Liver (tissue), 7 donors: ENCODE measurements at regions not wholly inside any gene's neighbourhood (a gene's known extent, or its start where the extent isn't known, plus 50 kb on each side); places are given as distances from the start of the nearest gene placed in this dataset.

Source experiments
- DNase-seq: peaks from one replicate; pipeline ENCODE4 v3.0.0-alpha.2; 2017; ENCODE audit warnings: low spot score
- H3K27ac ChIP-seq, 2 donors: one replicate each; pipeline ENCODE4 v1.7.0; 2013; ENCODE audit warnings: inconsistent platforms in 2 of 2, low read length in 2 of 2, control low read depth in 1 of 2, low read depth in 1 of 2, mild to moderate bottlenecking in 1 of 2
- H3K27me3 ChIP-seq, 4 donors: one replicate each; pipeline versions ENCODE4 v1.6.1 to v1.7.0; 2013; ENCODE audit warnings: low read length in 3 of 4, inconsistent platforms in 1 of 4, mild to moderate bottlenecking in 1 of 4, moderate library complexity in 1 of 4; ENCODE audit not compliant: control insufficient read depth in 4 of 4, insufficient read depth in 4 of 4
- H3K36me3 ChIP-seq, 4 donors: one replicate each; pipeline versions ENCODE4 v1.6.1 to v1.7.0; 2013; ENCODE audit warnings: low read length in 3 of 4, mild to moderate bottlenecking in 3 of 4, low read depth in 1 of 4, moderate library complexity in 1 of 4; ENCODE audit not compliant: control insufficient read depth in 4 of 4, insufficient read depth in 3 of 4
- H3K4me1 ChIP-seq, 4 donors: one replicate each; pipeline versions ENCODE4 v1.6.1 to v1.7.0; 2013; ENCODE audit warnings: low read length in 3 of 4, mild to moderate bottlenecking in 3 of 4, moderate library complexity in 1 of 4; ENCODE audit not compliant: control insufficient read depth in 4 of 4, insufficient read depth in 4 of 4
- H3K4me3 ChIP-seq, 3 donors: one replicate each; pipeline versions ENCODE4 v1.6.1 to v1.7.0; 2013; ENCODE audit warnings: low read length in 3 of 3, control low read depth in 1 of 3, low read depth in 1 of 3, mild to moderate bottlenecking in 1 of 3
- H3K9ac ChIP-seq, 2 donors: one replicate each; pipeline ENCODE4 v1.7.0; 2013; ENCODE audit warnings: low read length in 2 of 2, mild to moderate bottlenecking in 2 of 2, moderate library complexity in 2 of 2, control low read depth in 1 of 2, low read depth in 1 of 2
- H3K9me3 ChIP-seq, 4 donors: one replicate each; pipeline versions ENCODE4 v1.6.1 to v1.7.0; 2013; ENCODE audit warnings: low read length in 3 of 4; ENCODE audit not compliant: control insufficient read depth in 4 of 4
- ATF3 ChIP-seq: IDR thresholded peaks from 2 replicates; pipeline ENCODE4 v1.6.1; 2016; ENCODE audit warnings: antibody characterized with exemption
- EGR1 ChIP-seq, 2 donors: IDR thresholded peaks; 2 replicates each; pipeline ENCODE4 v1.6.1; 2016 to 2018; ENCODE audit warnings: antibody characterized with exemption in 2 of 2, low read depth in 2 of 2
- FOXA1 ChIP-seq: IDR thresholded peaks from 2 replicates; pipeline ENCODE4 v1.6.1; 2016; ENCODE audit warnings: antibody characterized with exemption
- FOXA2 ChIP-seq: IDR thresholded peaks from 2 replicates; pipeline ENCODE4 v1.6.1; 2016; ENCODE audit warnings: antibody characterized with exemption
- GABPA ChIP-seq, 2 donors: IDR thresholded peaks in 1 of 2; conservative IDR thresholded peaks in 1 of 2; 2 replicates each; pipeline ENCODE4 v1.6.1; 2016; ENCODE audit warnings: antibody characterized with exemption in 2 of 2, mild to moderate bottlenecking in 1 of 2, moderate library complexity in 1 of 2
- HNF4A ChIP-seq, 2 donors: conservative IDR thresholded peaks; 2 replicates each; pipeline ENCODE4 v1.6.1; 2016; ENCODE audit warnings: antibody characterized with exemption in 2 of 2, mild to moderate bottlenecking in 2 of 2
- HNF4G ChIP-seq: IDR thresholded peaks from 2 replicates; pipeline ENCODE4 v1.6.1; 2016; ENCODE audit warnings: antibody characterized with exemption
- JUND ChIP-seq, 2 donors: IDR thresholded peaks; 2 replicates each; pipeline ENCODE4 v1.6.1; 2016; ENCODE audit warnings: antibody characterized with exemption in 2 of 2
- NR2F2 ChIP-seq: IDR thresholded peaks from 2 replicates; pipeline ENCODE4 v1.6.1; 2016; ENCODE audit warnings: antibody characterized with exemption
- RAD21 ChIP-seq, 2 donors: IDR thresholded peaks; 2 replicates each; pipeline ENCODE4 v1.6.1; 2016; ENCODE audit warnings: antibody characterized with exemption in 2 of 2, mild to moderate bottlenecking in 2 of 2
- RXRA ChIP-seq, 2 donors: IDR thresholded peaks; 2 replicates each; pipeline ENCODE4 v1.6.1; 2017 to 2018; ENCODE audit warnings: antibody characterized with exemption in 2 of 2, mild to moderate bottlenecking in 1 of 2
- SP1 ChIP-seq: IDR thresholded peaks from 2 replicates; pipeline ENCODE4 v1.6.1; 2018; ENCODE audit warnings: antibody characterized with exemption, mild to moderate bottlenecking
- TAF1 ChIP-seq: conservative IDR thresholded peaks from 2 replicates; pipeline ENCODE4 v1.6.1; 2016; ENCODE audit warnings: antibody characterized with exemption, mild to moderate bottlenecking
- YY1 ChIP-seq: IDR thresholded peaks from 2 replicates; pipeline ENCODE4 v1.6.1; 2016; ENCODE audit warnings: antibody characterized with exemption, mild to moderate bottlenecking
- ZBTB33 ChIP-seq: IDR thresholded peaks from 2 replicates; pipeline ENCODE4 v1.6.1; 2016; ENCODE audit warnings: antibody characterized with exemption
- WGBS: extraction: QIAGEN DNeasy Blood & Tissue Kit; methylation state at CpG from one replicate; pipeline ENCODE4 v1.1.7; 2013; 5-methylcytosine and 5-hydroxymethylcytosine counted together
- TF ChIP-seq, protein P1 (sequence below): IDR thresholded peaks from 2 replicates; pipeline ENCODE4 v1.6.1; 2016; ENCODE audit warnings: antibody characterized with exemption, mild to moderate bottlenecking
- TF ChIP-seq, protein P2 (sequence below): IDR thresholded peaks from 2 replicates; pipeline ENCODE4 v1.6.1; 2016; ENCODE audit warnings: antibody characterized with exemption
- donor health status: healthy.
- donor health status: healthy.
- donor health status: healthy.
- donor health status: healthy.

DNA sequence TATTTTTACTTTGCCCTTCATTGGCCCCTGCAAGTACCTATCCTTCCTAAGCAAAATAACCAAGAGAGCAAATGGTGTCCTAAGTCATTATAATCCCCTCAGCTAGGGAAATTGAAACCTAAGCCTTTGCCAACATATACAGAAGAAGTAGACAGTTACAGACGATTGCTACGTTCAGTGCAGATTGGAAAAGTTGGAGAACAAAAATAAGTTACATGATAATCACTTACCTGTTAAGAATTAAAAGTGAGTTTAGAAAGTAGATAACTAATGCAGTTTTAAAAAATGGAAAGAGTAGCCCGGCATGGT is 244.8 kb downstream of the MPDZ start:
- Histone ChIP-seq H3K4me3 (peak overlapping the region in 2 of 3 donors; percentile 37 to 48), H3K4me1 (peaks cover 0 to 10% (median 8%) of the 10 kb centered on the region in 4 donors), H3K27me3 (no peaks in the 10 kb centered on the region), H3K36me3 (no peaks in the 10 kb centered on the region), H3K9me3 (no peaks in the 10 kb centered on the region), H3K27ac (no peak overlapping the region), H3K9ac (peak overlapping the region; percentile 41 to 42)
- DNase-seq, result no peak
- TF ChIP-seq ATF3 (no peak), ZBTB33 (no peak), HNF4G (no peak), GABPA (IDR thresholded peaks at IDR 0.05 in 1 of 2, conservative IDR thresholded peaks at IDR 0.05 in 1 of 2) (no peak), YY1 (no peak), FOXA2 (no peak), HNF4A (conservative IDR thresholded peaks at IDR 0.05) (no peak), RAD21 (IDR thresholded peaks at IDR 0.05) (no peak), TAF1 (no peak), SP1 (no peak), FOXA1 (no peak), JUND (IDR thresholded peaks at IDR 0.05) (no peak), EGR1 (IDR thresholded peaks at IDR 0.05; ENCODE audit: low read depth in 2 of 2) (no peak), RXRA (IDR thresholded peaks at IDR 0.05) (no peak), NR2F2 (no peak)
- TF ChIP-seq, protein P1, sequence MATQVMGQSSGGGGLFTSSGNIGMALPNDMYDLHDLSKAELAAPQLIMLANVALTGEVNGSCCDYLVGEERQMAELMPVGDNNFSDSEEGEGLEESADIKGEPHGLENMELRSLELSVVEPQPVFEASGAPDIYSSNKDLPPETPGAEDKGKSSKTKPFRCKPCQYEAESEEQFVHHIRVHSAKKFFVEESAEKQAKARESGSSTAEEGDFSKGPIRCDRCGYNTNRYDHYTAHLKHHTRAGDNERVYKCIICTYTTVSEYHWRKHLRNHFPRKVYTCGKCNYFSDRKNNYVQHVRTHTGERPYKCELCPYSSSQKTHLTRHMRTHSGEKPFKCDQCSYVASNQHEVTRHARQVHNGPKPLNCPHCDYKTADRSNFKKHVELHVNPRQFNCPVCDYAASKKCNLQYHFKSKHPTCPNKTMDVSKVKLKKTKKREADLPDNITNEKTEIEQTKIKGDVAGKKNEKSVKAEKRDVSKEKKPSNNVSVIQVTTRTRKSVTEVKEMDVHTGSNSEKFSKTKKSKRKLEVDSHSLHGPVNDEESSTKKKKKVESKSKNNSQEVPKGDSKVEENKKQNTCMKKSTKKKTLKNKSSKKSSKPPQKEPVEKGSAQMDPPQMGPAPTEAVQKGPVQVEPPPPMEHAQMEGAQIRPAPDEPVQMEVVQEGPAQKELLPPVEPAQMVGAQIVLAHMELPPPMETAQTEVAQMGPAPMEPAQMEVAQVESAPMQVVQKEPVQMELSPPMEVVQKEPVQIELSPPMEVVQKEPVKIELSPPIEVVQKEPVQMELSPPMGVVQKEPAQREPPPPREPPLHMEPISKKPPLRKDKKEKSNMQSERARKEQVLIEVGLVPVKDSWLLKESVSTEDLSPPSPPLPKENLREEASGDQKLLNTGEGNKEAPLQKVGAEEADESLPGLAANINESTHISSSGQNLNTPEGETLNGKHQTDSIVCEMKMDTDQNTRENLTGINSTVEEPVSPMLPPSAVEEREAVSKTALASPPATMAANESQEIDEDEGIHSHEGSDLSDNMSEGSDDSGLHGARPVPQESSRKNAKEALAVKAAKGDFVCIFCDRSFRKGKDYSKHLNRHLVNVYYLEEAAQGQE, result no peak
- TF ChIP-seq, protein P2, sequence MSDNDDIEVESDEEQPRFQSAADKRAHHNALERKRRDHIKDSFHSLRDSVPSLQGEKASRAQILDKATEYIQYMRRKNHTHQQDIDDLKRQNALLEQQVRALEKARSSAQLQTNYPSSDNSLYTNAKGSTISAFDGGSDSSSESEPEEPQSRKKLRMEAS, result no peak
- 38% methylated on average over 3 of the region's 3 CpGs for WGBS

DNA sequence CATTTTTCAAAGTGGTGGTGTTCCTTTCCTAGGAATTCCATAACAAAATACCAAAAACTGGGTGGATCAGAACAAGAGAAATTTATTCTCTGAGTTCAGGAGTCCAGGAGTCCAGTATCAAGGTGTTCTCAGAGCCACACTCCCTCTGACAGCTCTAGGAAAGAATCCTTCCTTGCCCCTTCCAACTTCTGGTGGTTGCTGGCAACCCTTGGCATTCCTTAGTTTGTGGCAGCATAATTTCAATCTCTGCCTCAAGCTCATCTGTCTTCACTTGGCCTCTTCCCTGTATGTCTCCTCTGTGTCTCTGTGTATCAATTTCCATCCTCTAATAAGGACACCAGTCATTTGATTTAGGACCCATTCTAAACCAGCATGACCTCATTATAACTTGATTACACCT is 243.7 kb downstream of the MPDZ start:
- no peak for DNase-seq
- no peak for TF ChIP-seq NR2F2
- TF ChIP-seq ATF3, result no peak
- TF ChIP-seq YY1, result no peak
- no peak for TF ChIP-seq SP1
- TF ChIP-seq ZBTB33, result no peak
- no peak for TF ChIP-seq EGR1 (IDR thresholded peaks at IDR 0.05; ENCODE audit: low read depth in 2 of 2)
- TF ChIP-seq, protein P2, result no peak
- TF ChIP-seq, protein P1, result no peak
- no peak for TF ChIP-seq HNF4A (conservative IDR thresholded peaks at IDR 0.05)
- TF ChIP-seq TAF1, result no peak
- TF ChIP-seq FOXA1, result no peak
- no peak for TF ChIP-seq FOXA2
- TF ChIP-seq HNF4G, result no peak
- TF ChIP-seq GABPA (IDR thresholded peaks at IDR 0.05 in 1 of 2, conservative IDR thresholded peaks at IDR 0.05 in 1 of 2), result no peak
- TF ChIP-seq JUND (IDR thresholded peaks at IDR 0.05), result no peak
- TF ChIP-seq RXRA (IDR thresholded peaks at IDR 0.05), result no peak

More for the DNA sequence above, 243.7 kb downstream of the MPDZ start:
- Histone ChIP-seq H3K27ac (no peak overlapping the region), H3K4me1 (peaks cover 0 to 10% (median 8%) of the 10 kb centered on the region in 4 donors), H3K4me3 (no peak overlapping the region), H3K36me3 (no peaks in the 10 kb centered on the region), H3K27me3 (no peaks in the 10 kb centered on the region), H3K9me3 (no peaks in the 10 kb centered on the region), H3K9ac (no peak overlapping the region)
